Activated CD4-positive, alpha-beta memory T cell treated with anti-CD3 and anti-CD28 coated beads, Interleukin-2, amount 10 ng/mL, durations not matched to agents 7 days and 5 days (primary cell): ENCODE measurements at regions not wholly inside any gene's neighbourhood (a gene's known extent, or its start where the extent isn't known, plus 50 kb on each side); places are given as distances from the start of the nearest gene placed in this dataset.

Source experiments
- CTCF ChIA-PET: fragments of 350-600 bp; sonication (Branson Sonifier 250); formaldehyde crosslinking; loops from one replicate; lab custom pipeline; 2021; ENCODE audit warnings: antibody characterized with exemption, inconsistent platforms; lab: Charles Lee
- POLR2A ChIA-PET: fragments of 350-600 bp; sonication (Branson Sonifier 250); formaldehyde crosslinking; loops from one replicate; lab custom pipeline; 2021; ENCODE audit warnings: antibody characterized with exemption; lab: Charles Lee
- DNase-seq: peaks from one replicate; pipeline ENCODE4 v3.0.0-alpha.2; 2020
- H3K27ac Mint-ChIP-seq: one replicate; pipeline ENCODE4 v1.8.0; 2021; ENCODE audit warnings: mild to moderate bottlenecking, mixed read lengths
- H3K27me3 Mint-ChIP-seq: one replicate; pipeline ENCODE4 v1.8.0; 2021; ENCODE audit warnings: mixed read lengths
- H3K36me3 Mint-ChIP-seq: one replicate; pipeline ENCODE4 v1.8.0; 2021; ENCODE audit warnings: low read depth, mixed read lengths
- H3K4me1 Mint-ChIP-seq: one replicate; pipeline ENCODE4 v1.8.0; 2021; ENCODE audit warnings: mixed read lengths
- H3K4me3 Mint-ChIP-seq: one replicate; pipeline ENCODE4 v1.8.0; 2021; ENCODE audit warnings: mild to moderate bottlenecking, mixed read lengths
- H3K9me3 Mint-ChIP-seq: one replicate; pipeline ENCODE4 v1.8.0; 2021; ENCODE audit warnings: mixed read lengths

DNA sequence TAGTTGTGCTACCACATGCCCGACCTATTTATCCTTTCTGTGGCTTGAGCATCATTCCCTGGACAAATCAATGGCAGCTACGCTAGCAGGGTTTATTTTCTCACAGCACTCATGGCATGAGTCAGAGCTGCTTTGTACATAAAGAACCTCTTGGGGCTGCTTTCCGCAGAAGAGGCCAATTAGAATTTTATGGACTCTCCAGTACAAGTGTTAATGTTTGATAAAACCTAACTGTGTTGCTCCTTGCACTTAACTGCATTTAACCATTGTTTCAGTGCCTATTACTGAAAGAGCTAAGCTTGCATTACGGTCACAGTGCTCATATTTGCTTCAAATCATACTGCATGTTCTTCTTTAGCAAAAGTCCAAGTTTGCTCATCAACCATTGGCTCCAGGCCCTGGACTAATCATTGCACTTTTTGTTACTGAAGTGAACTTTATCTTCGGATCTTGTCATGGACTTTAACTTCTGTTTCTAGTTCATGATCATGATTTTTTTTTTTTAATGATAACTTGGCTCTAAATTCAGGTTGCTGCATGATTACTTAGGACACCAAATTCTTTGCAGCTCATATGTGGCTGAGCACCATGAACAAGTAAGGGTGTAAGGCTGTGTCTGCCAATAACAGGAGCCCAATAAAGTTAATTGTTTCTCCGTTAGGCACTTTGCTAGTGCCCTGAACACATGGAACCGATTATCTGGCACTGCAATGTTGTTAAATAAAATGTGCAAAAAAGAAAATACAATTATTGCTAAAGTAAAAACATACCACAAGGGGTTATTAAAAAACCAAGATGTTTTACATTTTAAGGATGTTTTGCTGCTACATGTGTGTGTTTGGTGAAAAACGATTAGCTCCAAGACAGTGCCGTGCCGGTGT lies 492.2 kb downstream of the KCNJ2 start:
- no peaks in the 10 kb centered on the region for H3K9me3 Mint-ChIP-seq
- CTCF ChIA-PET: no interaction called here
- no peaks in the 10 kb centered on the region for H3K27me3 Mint-ChIP-seq
- H3K4me3 Mint-ChIP-seq: no peak overlapping the region
- POLR2A ChIA-PET: no interaction called here
- no peaks in the 10 kb centered on the region for H3K4me1 Mint-ChIP-seq
- DNase-seq: no peak
- H3K36me3 Mint-ChIP-seq: no peaks in the 10 kb centered on the region
- no peak overlapping the region for H3K27ac Mint-ChIP-seq

DNA sequence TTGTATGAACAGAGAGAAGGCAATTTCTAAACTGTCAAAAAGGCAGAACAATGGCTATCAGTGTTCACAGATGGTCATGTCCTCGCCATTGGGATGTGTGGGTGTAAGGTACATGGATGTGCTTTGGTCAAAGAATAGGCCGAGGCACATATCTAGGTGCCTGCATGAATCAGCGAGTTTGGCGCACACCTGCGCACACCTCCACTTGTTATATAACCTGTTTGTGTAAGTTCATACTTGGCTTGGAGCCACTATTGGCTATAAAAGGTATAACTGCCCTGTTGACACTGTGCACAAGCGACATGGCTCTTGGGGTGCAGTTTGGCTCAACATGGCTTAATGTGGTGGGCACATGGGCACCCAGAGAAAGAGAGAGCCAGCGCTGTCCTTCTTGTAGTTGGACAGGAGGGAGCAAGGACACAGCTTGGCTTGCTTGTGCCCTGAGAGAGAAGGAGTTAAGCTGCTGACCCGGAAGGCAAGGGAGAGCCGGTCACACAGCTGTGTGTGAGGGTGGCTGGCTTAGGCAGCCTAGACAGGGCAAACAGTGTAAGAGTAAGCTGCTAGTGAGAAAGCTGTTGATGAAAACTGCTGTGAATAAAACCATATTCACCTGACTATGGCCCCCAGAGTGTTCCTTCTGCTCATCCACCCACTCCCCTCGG lies 499.1 kb downstream of the KCNJ2 start:
- no peak for DNase-seq
- Mint-ChIP-seq H3K4me3 (no peak overlapping the region), H3K36me3 (no peaks in the 10 kb centered on the region), H3K27ac (no peak overlapping the region), H3K27me3 (no peaks in the 10 kb centered on the region), H3K4me1 (no peaks in the 10 kb centered on the region), H3K9me3 (no peaks in the 10 kb centered on the region)
- ChIA-PET CTCF (no interaction called here), POLR2A (no interaction called here)

DNA sequence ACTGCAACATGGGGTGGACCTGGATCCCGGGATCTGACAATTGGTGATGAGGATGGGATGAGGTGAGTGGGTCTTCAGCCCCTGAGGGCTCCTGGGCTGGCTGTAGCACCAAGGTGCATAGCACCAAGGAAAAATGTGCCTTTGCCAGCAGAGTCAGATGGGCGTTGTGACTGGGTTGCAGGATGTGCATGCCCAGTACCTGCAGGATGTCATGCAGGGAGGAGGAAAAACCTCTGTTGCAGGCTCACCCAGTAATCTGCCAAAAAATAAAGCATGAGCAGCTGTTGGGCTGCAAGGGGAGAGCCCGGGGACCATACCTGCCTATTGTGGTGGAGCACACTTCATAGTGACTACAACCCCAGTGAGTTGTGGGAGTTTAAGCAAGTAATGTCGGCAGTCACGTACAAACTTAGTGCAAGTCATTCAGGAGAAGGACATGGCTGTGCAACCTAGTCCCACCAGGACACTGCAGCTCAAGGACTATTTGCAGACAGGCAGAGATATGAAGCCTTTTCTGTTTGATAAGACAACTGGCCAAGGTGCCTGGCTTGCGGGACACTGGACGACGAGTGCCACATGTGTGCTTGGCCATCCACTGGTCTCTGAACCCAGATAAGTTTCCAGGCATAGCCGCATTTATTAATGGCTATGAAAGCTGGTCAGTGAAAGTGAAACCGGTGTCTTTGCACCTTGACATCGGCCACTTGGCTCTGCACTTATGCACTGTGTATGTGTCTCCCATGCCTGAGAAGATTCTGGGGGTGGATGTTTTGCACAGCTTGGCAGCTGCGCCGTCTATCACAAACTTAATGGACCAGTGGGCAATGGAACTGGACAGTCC lies 499.8 kb downstream of the KCNJ2 start:
- no peaks in the 10 kb centered on the region for H3K9me3 Mint-ChIP-seq
- DNase-seq: no peak
- ChIA-PET CTCF (no interaction called here), POLR2A (no interaction called here)
- H3K36me3 Mint-ChIP-seq: no peaks in the 10 kb centered on the region
- no peak overlapping the region for H3K27ac Mint-ChIP-seq
- no peaks in the 10 kb centered on the region for H3K4me1 Mint-ChIP-seq
- no peaks in the 10 kb centered on the region for H3K27me3 Mint-ChIP-seq
- no peak overlapping the region for H3K4me3 Mint-ChIP-seq

DNA sequence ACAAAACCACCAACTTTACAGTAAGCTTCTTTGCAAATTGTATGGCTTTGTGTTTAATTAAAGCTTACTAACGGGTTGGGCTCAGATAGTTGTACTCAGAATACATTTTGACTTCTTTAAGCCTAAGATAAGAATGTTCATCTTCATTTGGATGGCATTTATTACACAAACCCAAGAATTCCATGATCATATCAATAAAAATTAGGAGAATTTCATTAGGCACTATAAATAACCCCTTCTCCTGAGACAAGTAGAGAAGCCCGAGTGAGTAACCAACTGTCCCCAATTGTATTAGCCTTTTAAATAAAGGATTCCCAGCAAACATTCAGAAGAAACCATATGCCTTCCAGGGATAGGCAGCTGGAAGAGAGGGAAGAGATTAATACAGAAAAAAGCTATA lies 504.7 kb downstream of the KCNJ2 start:
- Mint-ChIP-seq H3K9me3 (no peaks in the 10 kb centered on the region), H3K36me3 (no peaks in the 10 kb centered on the region), H3K4me3 (no peak overlapping the region), H3K27ac (no peak overlapping the region), H3K27me3 (no peaks in the 10 kb centered on the region), H3K4me1 (no peaks in the 10 kb centered on the region)
- POLR2A ChIA-PET: no interaction called here
- no peak for DNase-seq
- CTCF ChIA-PET: no interaction called here

DNA sequence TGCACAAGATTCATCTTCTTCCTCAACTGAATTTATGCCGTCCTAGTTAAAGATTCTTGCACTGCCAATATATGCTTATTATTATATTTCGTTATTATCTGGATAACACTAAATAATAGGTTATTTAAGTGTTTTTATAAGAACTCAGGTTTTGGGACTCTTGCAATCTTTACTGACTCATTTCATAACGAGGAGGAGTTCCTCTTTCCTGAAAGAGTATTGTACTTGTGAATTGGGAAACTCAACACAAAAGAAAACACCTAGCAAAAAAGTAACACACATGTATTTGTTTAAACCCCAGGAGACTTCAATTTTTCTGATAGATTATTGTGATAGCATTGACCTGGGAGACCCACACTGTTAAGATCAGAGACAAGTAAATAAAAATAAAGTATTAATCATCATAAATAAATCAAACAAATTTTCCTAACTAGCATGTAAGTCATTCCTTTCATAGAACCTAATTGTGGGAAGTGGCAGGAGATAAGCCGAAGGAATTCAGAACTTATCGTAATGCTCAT lies 505.8 kb downstream of the KCNJ2 start:
- H3K36me3 Mint-ChIP-seq: no peaks in the 10 kb centered on the region
- H3K4me3 Mint-ChIP-seq: no peak overlapping the region
- no peaks in the 10 kb centered on the region for H3K4me1 Mint-ChIP-seq
- no peak for DNase-seq
- ChIA-PET POLR2A (no interaction called here), CTCF (no interaction called here)
- no peak overlapping the region for H3K27ac Mint-ChIP-seq
- H3K27me3 Mint-ChIP-seq: no peaks in the 10 kb centered on the region
- no peaks in the 10 kb centered on the region for H3K9me3 Mint-ChIP-seq

DNA sequence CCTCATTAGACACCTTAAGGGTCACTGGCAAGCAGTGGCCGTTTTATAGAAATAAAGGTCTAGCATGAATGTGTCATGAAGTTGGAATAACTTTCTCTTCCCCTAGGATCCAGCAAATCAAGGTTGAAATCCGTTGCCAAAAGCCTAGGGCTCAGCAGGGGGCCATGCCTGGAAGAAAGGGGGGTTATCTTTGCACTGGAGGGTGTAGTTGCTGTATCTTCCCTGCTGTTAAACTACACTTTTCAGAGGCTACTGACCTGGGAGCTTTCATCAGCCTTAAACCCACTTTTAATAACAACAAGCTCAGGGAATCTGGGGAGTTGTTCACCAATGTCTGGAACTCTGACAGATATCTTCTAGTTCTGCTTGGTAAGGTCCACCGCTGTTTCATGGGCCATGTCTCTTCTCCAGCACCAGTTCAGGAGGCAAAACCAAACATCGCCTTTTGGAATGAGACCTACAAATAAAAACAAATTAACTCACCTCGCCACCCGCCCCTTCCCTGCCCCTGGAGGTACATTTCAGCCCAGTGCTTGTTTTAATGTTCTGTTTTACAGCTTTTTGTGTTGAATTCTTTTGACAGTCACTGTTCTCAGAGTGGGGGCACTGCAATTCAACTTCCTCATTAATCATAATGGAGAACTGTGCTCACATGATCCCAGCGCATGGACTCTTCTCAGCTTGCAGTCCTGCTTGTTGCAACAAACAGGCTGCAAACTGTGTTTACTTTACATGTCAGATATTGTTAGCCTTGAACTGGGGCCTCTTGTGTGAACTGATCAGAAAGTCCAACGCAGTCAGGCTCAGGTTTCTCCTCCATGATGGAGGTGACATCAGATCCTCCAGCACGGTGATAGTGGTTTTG lies 508.7 kb downstream of the KCNJ2 start:
- Mint-ChIP-seq H3K4me1 (no peaks in the 10 kb centered on the region), H3K27me3 (no peaks in the 10 kb centered on the region), H3K27ac (no peak overlapping the region), H3K36me3 (no peaks in the 10 kb centered on the region), H3K9me3 (no peaks in the 10 kb centered on the region), H3K4me3 (no peak overlapping the region)
- DNase-seq: no peak
- POLR2A ChIA-PET: no interaction called here
- CTCF ChIA-PET: no interaction called here

DNA sequence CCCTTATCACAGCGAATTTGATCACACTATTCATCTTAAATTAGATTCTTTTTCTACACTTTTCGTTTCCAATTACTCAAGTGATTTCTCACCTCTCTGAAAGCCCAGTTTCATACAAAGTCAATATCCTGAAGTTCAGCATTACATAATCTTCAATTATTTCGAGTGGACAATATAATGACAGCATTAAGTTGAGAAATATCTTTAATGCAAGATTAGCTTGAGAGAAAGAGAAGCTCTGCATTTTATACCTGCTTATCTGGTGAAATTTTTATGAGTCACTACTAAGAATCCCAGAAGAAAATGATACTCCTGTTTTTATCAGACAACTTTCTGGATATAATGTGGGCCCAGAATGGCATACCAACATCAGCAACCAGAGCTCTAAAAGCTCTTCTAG lies 509.6 kb downstream of the KCNJ2 start:
- Mint-ChIP-seq H3K36me3 (no peaks in the 10 kb centered on the region), H3K27me3 (no peaks in the 10 kb centered on the region), H3K27ac (no peak overlapping the region), H3K4me3 (no peak overlapping the region), H3K4me1 (no peaks in the 10 kb centered on the region), H3K9me3 (no peaks in the 10 kb centered on the region)
- POLR2A ChIA-PET: no interaction called here
- CTCF ChIA-PET: no interaction called here
- no peak for DNase-seq

DNA sequence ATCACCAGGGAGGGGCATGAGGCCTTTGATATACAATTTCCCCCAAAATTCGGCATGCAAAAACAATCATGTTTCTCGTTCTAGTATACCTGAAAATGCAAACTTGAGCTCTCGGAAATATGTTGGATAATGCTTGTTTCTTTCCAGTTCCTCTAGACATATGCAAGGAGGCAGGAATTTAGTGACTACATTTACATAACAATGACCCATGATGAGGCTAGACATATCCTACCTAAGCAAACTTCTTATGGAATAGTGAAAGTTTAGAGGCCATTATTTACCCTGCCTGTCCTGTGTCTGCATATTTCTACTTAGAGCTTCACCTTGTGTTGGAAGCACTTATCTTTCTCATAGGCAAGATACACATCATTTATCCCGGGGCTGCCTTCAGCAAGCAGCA lies 514.6 kb downstream of the KCNJ2 start:
- Mint-ChIP-seq H3K4me1 (no peaks in the 10 kb centered on the region), H3K9me3 (no peaks in the 10 kb centered on the region), H3K27me3 (no peaks in the 10 kb centered on the region), H3K36me3 (no peaks in the 10 kb centered on the region), H3K4me3 (no peak overlapping the region), H3K27ac (no peak overlapping the region)
- POLR2A ChIA-PET: no interaction called here
- no peak for DNase-seq
- CTCF ChIA-PET: no interaction called here

DNA sequence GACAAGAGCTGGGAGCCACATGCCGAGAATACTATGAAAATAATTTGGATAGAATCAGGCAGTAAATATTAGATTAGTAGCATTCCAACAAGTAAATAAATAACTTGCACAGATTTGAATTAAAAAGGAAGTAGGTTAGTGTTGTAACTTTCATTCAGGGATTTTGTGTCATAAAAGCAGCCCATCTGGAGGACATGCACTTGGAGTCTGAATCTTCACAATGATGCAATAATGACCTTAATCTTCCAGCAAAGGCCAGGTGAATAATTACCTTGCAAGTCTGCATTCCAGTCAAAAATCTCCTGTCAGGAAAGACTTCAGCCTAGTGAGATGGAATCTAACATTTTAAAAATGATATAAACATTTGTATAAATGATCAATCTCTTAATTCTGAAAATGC lies 518.1 kb downstream of the KCNJ2 start:
- POLR2A ChIA-PET: no interaction called here
- Mint-ChIP-seq H3K36me3 (no peaks in the 10 kb centered on the region), H3K27me3 (no peaks in the 10 kb centered on the region), H3K4me1 (peaks cover 2% of the 10 kb centered on the region), H3K9me3 (peaks cover 2% of the 10 kb centered on the region), H3K4me3 (no peak overlapping the region), H3K27ac (no peak overlapping the region)
- CTCF ChIA-PET: no interaction called here
- no peak for DNase-seq

DNA sequence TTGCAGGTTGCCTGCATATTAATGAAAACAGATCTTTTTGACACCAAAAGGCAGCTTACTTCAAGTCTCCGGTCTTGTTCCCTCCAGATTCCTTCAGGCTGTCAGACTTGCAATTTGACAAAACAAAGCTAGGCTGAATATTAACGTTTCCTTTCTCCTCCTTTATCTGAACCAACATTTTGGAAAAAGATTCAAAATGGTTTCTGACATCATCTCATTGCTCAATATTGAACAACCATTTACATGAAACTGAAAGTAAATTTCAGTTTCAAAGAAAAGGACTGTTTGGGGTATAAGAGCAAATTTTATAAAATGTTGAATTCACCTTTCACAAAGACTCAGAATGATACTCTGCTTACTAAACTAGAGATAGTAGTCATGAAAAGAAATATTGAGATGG lies 521.8 kb downstream of the KCNJ2 start:
- ChIA-PET POLR2A (no interaction called here), CTCF (no interaction called here)
- Mint-ChIP-seq H3K9me3 (peaks cover 5% of the 10 kb centered on the region), H3K4me3 (no peak overlapping the region), H3K36me3 (no peaks in the 10 kb centered on the region), H3K4me1 (peaks cover 2% of the 10 kb centered on the region), H3K27me3 (no peaks in the 10 kb centered on the region), H3K27ac (no peak overlapping the region)
- no peak for DNase-seq

DNA sequence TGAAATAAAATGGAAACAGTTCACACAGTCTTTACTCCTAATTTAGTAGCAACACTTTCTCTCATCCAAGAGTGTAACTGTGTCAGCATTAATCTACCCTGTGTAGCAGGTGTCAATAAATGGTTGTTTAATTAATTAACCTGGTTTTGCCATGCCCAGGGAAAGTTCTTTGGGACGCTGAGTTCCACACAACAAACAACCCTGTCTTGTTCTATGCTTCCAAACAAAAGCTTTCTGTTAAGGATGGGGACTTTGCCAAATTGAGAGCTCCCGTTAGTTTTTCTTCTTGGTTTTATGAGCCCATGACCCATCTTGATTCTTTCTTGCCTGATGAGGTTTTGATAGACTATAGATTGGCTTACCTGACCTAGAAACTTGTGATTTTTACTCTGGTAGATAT lies 530.1 kb downstream of the KCNJ2 start:
- Mint-ChIP-seq H3K4me3 (no peak overlapping the region), H3K27ac (no peak overlapping the region), H3K9me3 (no peaks in the 10 kb centered on the region), H3K36me3 (no peaks in the 10 kb centered on the region), H3K27me3 (no peaks in the 10 kb centered on the region), H3K4me1 (no peaks in the 10 kb centered on the region)
- no peak for DNase-seq
- ChIA-PET POLR2A (no interaction called here), CTCF (no interaction called here)

DNA sequence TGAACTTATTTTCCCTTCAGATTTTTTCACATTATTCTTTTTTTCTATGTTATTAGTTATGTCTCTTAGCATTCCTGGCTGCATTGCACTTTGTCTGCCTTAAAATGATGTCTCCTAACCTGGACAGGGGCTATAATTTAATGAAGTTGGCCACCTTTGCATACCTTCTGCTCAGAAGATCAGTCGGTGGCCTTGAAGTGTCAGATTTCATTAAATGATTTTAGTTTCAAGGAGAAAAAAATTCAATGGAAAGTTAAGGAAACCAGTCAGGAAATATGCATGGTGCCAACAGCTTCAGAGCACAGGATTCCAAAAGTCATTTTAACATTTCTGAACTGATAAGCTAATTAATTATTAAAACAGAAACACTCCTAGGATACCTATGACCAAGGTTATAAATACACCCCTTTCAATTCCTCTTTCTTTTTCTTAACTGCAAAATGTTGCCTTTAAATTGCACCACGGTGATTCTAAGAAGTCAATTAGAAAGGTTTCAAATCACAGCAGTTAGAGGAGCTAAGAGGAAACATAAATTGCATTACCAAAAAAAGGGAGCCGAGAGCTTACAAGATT lies 533.4 kb downstream of the KCNJ2 start:
- H3K27me3 Mint-ChIP-seq: no peaks in the 10 kb centered on the region
- no peaks in the 10 kb centered on the region for H3K4me1 Mint-ChIP-seq
- H3K27ac Mint-ChIP-seq: no peak overlapping the region
- H3K9me3 Mint-ChIP-seq: peaks cover 4% of the 10 kb centered on the region
- DNase-seq: no peak
- no peaks in the 10 kb centered on the region for H3K36me3 Mint-ChIP-seq
- POLR2A ChIA-PET: no interaction called here
- CTCF ChIA-PET: no interaction called here
- no peak overlapping the region for H3K4me3 Mint-ChIP-seq
